Upper lobe of left lung (tissue), 6 donors: ENCODE measurements at regions not wholly inside any gene's neighbourhood (a gene's known extent, or its start where the extent isn't known, plus 50 kb on each side); places are given as distances from the start of the nearest gene placed in this dataset.

Source experiments
- ATAC-seq, 2 donors: fragments of 200-7000 bp; cut with Tn5 transposase; one replicate each; pipeline ENCODE4 v1.9.1; 2022; ENCODE audit warnings: mild to moderate bottlenecking in 2 of 2, moderate library complexity in 2 of 2; ENCODE audit not compliant: low FRiP score in 2 of 2
- DNase-seq, 2 donors: peaks; one replicate each; pipeline ENCODE4 v3.0.0-alpha.2; 2019 to 2020
- H3K27ac ChIP-seq, 4 donors: fragments of 200-600 bp; sonication (generic); one replicate each; pipeline ENCODE4 v1.5.1; 2016 to 2019
- H3K27me3 ChIP-seq, 4 donors: fragments of 200-600 bp; sonication (generic); one replicate each; pipeline ENCODE4 v1.5.1; 2017 to 2019
- H3K36me3 ChIP-seq, 4 donors: fragments of 200-600 bp; sonication (generic); one replicate each; pipeline ENCODE4 v1.5.1; 2016 to 2019
- H3K4me1 ChIP-seq, 4 donors: fragments of 200-600 bp; sonication (generic); one replicate each; pipeline ENCODE4 v1.5.1; 2018 to 2019
- H3K4me3 ChIP-seq, 4 donors: fragments of 200-600 bp; sonication (generic); one replicate each; pipeline ENCODE4 v1.5.1; 2017 to 2019; ENCODE audit warnings: mild to moderate bottlenecking in 2 of 4, moderate library complexity in 1 of 4
- H3K9me3 ChIP-seq, 4 donors: fragments of 200-600 bp; sonication (generic); one replicate each; pipeline ENCODE4 v1.5.1; 2018 to 2019
- EP300 ChIP-seq, 4 donors: sonication (generic); formaldehyde crosslinking; IDR thresholded peaks; one replicate each; pipeline ENCODE4 v1.5.1; 2017; ENCODE audit warnings: antibody characterized with exemption in 4 of 4, control low read depth in 2 of 4
- POLR2A ChIP-seq, 4 donors: fragments of 450-650 bp; IDR thresholded peaks; one replicate each; pipeline ENCODE4 v1.5.1; 2016 to 2017; ENCODE audit warnings: antibody characterized with exemption in 4 of 4, mild to moderate bottlenecking in 2 of 4
- POLR2AphosphoS5 ChIP-seq, 2 donors: sonication (generic); formaldehyde crosslinking; IDR thresholded peaks; one replicate each; pipeline ENCODE4 v1.5.1; 2017; ENCODE audit warnings: antibody characterized with exemption in 2 of 2
- WGBS, 2 donors: methylation state at CpG; one replicate each; pipeline ENCODE4 v1.1.5; 2017 to 2018; 5-methylcytosine and 5-hydroxymethylcytosine counted together
- TF ChIP-seq, protein P1 (sequence below), 6 experiments: fragments of 450-650 bp in 4 of 6; fragments of 200-600 bp in 2 of 6; sonication (generic) in 2 of 6; IDR thresholded peaks; one replicate each; pipeline ENCODE4 v1.5.1; 2016 to 2019; ENCODE audit warnings: antibody characterized with exemption in 6 of 6
- donor health status: DM: no; HTN: no; CAD: no; lungs with moderate emphysema.
- donor health status: DM: no; HTN: yes; CAD: no; lungs with severe emphysema.

DNA sequence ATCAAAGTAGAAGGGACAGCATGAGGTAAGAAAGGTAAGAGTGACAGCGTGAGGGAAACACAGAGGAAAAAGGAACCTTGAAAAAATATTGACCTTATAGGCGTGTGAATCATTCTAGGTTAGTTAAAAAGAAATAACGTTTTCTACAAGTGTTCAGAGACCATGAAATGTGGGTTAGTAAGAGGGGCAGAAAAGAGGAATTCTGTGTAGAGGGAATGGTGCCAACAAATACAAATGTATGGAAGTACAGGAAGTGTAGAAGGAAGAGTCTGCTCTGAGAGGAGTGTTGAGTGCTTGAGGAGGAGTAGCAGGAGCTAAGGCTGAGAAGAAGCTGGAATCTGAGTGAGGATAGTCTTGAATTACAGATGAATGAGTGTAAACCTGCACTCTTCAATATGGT lies 418.6 kb upstream of the RIOK2 start:
- peaks cover 0 to 18% (median 11%) of the 10 kb centered on the region in 4 donors for H3K9me3 ChIP-seq
- 77 to 81% methylated on average over 3 of the region's 3 CpGs for WGBS, 2 donors
- TF ChIP-seq EP300 (IDR thresholded peaks at IDR 0.05) (no peak), POLR2AphosphoS5 (IDR thresholded peaks at IDR 0.05) (no peak), POLR2A (IDR thresholded peaks at IDR 0.05) (no peak)
- TF ChIP-seq, protein P1, sequence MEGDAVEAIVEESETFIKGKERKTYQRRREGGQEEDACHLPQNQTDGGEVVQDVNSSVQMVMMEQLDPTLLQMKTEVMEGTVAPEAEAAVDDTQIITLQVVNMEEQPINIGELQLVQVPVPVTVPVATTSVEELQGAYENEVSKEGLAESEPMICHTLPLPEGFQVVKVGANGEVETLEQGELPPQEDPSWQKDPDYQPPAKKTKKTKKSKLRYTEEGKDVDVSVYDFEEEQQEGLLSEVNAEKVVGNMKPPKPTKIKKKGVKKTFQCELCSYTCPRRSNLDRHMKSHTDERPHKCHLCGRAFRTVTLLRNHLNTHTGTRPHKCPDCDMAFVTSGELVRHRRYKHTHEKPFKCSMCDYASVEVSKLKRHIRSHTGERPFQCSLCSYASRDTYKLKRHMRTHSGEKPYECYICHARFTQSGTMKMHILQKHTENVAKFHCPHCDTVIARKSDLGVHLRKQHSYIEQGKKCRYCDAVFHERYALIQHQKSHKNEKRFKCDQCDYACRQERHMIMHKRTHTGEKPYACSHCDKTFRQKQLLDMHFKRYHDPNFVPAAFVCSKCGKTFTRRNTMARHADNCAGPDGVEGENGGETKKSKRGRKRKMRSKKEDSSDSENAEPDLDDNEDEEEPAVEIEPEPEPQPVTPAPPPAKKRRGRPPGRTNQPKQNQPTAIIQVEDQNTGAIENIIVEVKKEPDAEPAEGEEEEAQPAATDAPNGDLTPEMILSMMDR (IDR thresholded peaks at IDR 0.05): no peak

DNA sequence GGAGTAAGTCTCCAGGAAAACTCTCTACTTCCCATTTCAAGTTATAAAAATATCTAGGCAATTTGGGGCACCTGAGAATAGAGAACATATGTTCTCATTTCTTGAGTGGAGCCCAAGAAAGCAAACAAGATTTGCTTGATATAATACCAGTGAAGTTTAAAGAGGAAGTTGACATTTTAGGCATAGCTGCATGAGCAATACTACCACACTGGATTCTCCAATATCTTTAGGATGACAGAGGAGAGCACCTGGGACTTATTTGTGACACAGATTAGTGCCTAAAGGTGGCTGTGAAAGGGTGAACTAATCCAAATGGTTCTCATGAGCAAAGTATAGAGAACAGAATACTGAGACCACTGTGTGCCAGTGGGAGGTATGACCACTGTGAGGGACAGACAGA lies 423.5 kb upstream of the RIOK2 start:
- Histone ChIP-seq H3K4me1 (no peaks in the 10 kb centered on the region), H3K36me3 (no peaks in the 10 kb centered on the region), H3K4me3 (no peak overlapping the region), H3K27ac (no peak overlapping the region), H3K9me3 (no peaks in the 10 kb centered on the region), H3K27me3 (no peaks in the 10 kb centered on the region)
- TF ChIP-seq EP300 (IDR thresholded peaks at IDR 0.05): no peak
- TF ChIP-seq, protein P1 (IDR thresholded peaks at IDR 0.05): no peak
- TF ChIP-seq POLR2AphosphoS5 (IDR thresholded peaks at IDR 0.05): no peak
- TF ChIP-seq POLR2A (IDR thresholded peaks at IDR 0.05): no peak
- no peak for DNase-seq
- ATAC-seq: no peak

More for the DNA sequence above, 418.6 kb upstream of the RIOK2 start:
- Histone ChIP-seq H3K4me1 (no peaks in the 10 kb centered on the region), H3K4me3 (no peak overlapping the region), H3K27me3 (no peaks in the 10 kb centered on the region), H3K36me3 (no peaks in the 10 kb centered on the region), H3K27ac (no peak overlapping the region)
- ATAC-seq: no peak
- DNase-seq: no peak

DNA sequence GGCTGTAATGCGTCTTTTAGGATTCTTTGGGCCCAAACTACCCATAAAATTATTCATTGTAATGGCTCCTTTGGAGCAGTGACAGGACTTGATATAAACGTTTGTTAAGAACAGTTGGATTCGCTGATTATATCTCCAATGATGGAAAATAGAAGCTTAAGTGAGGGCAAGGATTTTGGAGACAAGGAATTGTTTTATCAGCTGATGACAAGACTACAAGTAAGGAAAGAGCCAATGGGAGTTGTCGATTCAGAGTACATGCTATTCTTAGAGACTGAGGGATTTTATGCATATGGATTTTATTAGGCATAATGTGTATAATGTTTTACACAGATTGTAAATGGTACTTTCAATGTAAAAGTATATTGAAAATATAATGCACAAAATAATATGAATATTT lies 425.5 kb upstream of the RIOK2 start:
- Histone ChIP-seq H3K4me3 (no peak overlapping the region), H3K27ac (no peak overlapping the region), H3K9me3 (no peaks in the 10 kb centered on the region), H3K36me3 (no peaks in the 10 kb centered on the region), H3K27me3 (no peaks in the 10 kb centered on the region), H3K4me1 (no peaks in the 10 kb centered on the region)
- TF ChIP-seq, protein P1 (IDR thresholded peaks at IDR 0.05): no peak
- TF ChIP-seq POLR2A (IDR thresholded peaks at IDR 0.05) (no peak), POLR2AphosphoS5 (IDR thresholded peaks at IDR 0.05) (no peak), EP300 (IDR thresholded peaks at IDR 0.05) (no peak)
- DNase-seq (no peak), ATAC-seq (no peak)
- 87 to 89% methylated on average over 4 of the region's 4 CpGs for WGBS, 2 donors

DNA sequence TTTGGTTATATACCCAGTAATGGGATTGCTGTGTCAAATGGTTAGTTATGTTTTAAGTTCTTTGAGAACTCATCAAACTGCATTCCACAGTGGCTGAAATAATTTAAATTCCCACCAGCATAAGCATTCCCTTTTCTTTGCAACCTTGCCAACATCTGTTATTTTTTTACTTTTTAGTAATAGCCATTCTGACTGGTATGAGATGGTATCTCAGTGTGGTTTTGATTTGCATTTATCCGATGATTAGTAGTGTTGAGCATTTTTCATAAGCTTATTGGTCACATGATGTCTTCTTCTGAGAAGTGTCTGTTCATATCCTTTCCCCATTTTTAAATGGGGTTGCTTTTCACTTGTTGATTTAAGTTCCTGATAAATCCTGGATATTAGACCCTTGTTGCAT lies 435.7 kb upstream of the RIOK2 start:
- no peak overlapping the region for H3K27ac ChIP-seq
- peaks cover 0 to 4% (median 0%) of the 10 kb centered on the region in 4 donors for H3K9me3 ChIP-seq
- 82 to 85% methylated on average over 1 of the region's 1 CpG for WGBS, 2 donors
- H3K27me3 ChIP-seq: no peaks in the 10 kb centered on the region
- H3K4me1 ChIP-seq: no peaks in the 10 kb centered on the region
- no peaks in the 10 kb centered on the region for H3K36me3 ChIP-seq
- ATAC-seq (no peak), DNase-seq (no peak)
- no peak overlapping the region for H3K4me3 ChIP-seq
- TF ChIP-seq POLR2AphosphoS5 (IDR thresholded peaks at IDR 0.05) (no peak), POLR2A (IDR thresholded peaks at IDR 0.05) (no peak), EP300 (IDR thresholded peaks at IDR 0.05) (no peak)
- TF ChIP-seq, protein P1 (IDR thresholded peaks at IDR 0.05): no peak

DNA sequence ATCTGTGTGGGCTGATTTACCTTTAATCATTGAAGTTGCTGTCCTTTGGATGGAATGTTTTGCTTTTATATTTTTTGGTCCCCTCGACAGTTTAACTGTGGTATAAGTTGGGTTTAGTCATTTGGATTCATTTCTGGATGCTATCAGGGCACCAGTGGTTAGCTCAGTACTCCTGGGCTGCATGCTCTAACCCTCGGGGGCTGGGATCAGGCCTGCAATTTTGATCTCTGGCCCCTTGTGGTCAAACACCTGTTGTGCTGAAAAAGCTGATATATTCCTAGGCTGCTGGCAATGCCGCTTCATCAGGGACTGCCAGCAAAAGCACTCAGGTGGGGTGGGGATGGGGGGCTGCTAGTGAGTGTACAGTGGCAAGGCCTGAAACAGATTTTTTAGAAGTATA lies 440.4 kb upstream of the RIOK2 start:
- Histone ChIP-seq H3K36me3 (no peaks in the 10 kb centered on the region), H3K4me3 (no peak overlapping the region), H3K27ac (no peak overlapping the region), H3K4me1 (no peaks in the 10 kb centered on the region), H3K9me3 (peaks cover 0 to under 1% (median 0%) of the 10 kb centered on the region in 4 donors), H3K27me3 (no peaks in the 10 kb centered on the region)
- TF ChIP-seq POLR2A (IDR thresholded peaks at IDR 0.05) (no peak), POLR2AphosphoS5 (IDR thresholded peaks at IDR 0.05) (no peak), EP300 (IDR thresholded peaks at IDR 0.05) (no peak)
- TF ChIP-seq, protein P1 (IDR thresholded peaks at IDR 0.05): no peak
- 73 to 79% methylated on average over 3 of the region's 3 CpGs for WGBS, 2 donors
- no peak for DNase-seq
- ATAC-seq: no peak
